ENCODE measurements at regions not wholly inside any gene's neighbourhood (a gene's known extent, or its start where the extent isn't known, plus 50 kb on each side); places are given as distances from the start of the nearest gene placed in this dataset.

DNA sequence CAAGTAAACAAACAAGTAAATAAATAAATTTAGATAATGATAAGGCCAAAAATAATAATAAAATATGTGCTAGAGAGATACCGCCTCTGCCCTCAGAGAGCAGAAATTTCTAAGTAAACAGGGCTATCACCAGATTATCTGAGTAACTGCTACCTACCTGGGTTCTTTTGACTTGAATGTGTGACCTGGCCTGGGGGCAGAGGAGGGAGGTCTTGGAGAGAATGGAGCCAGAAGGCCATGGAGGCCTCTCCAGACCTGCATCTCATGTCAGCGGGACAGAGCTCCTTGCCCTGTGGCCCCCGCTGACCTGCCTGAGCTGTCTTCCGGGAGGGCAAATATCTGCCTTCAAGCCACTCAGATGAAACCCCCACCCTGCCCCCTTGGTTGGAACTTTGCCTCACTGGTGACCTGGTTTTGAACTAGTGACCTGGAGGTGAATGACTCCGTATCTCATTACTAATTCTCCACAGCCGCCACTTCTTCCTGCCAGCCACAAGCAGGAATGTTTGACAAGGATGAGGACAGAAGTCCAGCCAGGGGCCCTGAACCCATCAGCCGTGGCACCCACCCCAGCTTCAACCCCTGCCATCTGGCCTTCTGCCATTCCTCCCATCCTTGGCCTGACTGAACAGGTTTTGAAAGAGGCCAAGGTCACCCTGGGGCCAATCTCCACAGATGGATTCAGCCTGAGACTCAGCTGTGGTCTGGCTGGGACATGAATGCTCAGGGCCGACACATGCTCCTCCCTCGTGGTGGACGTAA, 86.8 kb upstream of the PARP11 start:
- no peak for DNase-seq (ENCODE audit: low read depth)

GRCh38 chr12:3958534-3958933, 85.3 kb upstream of the PARP11 start:
- DNase-seq (ENCODE audit: low read depth) = no peak

DNA sequence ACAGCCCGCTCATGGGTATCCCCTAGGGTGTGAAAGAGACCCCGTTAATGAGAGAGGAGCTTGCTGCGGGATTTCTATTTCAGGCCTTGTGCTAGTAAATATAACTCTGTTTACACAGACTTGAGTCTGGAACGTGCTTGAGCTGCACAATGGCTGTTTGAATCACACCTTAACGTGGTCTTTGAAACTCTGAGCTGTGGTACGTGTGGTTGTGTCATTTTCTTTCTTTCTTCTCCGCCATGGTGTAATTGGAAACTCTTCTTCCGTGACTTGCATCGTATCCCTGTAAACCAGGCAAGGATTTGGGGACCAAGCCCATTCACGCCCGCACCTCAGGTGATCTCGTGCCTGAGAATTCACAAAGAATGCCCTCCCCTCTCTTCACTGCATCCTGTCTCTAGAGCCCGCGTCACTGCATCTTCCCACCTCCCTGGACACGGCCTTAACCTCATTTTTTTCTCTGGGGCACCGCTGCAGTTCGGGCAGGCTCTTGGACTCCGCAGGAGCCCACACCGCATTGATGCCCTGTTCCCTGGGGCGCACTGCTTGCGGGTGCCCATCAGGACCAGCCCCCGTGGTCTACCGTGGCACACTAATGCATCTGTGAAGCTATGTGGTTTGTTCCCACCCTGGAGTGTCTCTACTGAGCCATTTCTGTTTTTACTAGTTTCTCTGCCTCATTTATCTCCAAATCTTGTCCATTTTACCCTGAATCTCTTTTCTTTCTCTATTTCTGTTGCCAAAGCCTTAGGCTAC, 78.4 kb upstream of the PARP11 start:
- no peak for DNase-seq (ENCODE audit: low read depth)

DNA sequence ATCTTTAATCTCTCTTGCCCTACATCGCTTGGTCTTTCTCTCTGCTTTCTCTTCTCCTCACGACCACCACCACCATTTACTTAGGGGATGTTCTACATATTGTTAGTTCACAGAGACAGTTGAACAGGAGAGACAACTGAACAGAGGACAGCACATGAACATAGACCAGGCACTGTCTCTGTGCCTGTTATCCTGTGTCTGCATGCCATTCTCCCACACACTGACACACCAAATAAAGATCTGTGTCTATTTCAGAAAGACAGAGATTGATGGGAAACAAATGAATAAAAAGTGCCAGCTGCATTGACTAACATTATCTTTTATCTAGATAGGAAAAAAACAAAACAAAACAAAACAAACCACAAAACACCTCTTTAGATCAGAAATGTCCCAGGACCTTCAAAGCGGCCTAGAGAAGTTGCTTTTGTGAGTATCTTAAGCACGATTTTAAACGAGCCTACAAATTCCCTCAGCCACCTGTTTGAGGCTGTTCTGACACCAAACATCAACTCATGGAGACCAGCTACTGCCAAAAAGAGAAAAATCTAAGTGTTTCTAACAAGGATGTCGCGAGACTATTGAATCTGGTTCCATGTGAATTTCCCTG, 77.6 kb upstream of the PARP11 start:
- DNase-seq (ENCODE audit: low read depth) = no peak

GRCh38 chr12:3947781-3948180, 74.6 kb upstream of the PARP11 start:
- no peak for DNase-seq (ENCODE audit: low read depth)

DNA sequence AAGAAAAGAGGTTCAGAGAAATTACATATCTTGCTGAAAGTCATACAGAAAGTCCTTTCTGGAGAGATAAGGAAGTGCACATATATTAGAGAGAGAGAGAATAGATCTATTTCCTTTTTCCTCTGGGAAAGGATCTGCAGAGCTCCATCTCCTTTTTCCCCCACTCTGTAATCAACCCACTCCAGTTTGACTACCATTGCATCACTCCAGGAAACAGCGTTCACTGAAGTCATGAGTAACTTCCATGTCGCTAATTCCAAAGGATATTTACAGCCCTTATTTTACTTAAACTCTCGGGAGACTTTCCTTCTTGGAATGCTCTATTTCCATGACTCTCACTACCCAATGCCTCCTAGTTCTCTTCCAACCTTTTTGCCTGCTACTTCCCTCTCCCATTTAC, 72.5 kb upstream of the PARP11 start:
- DNase-seq (ENCODE audit: low read depth) = no peak

- no peak for DNase-seq (ENCODE audit: low read depth)
Measured at GRCh38 chr12:3944620-3945019, 71.4 kb upstream of the PARP11 start.

GRCh38 chr12:3938042-3938544, 64.9 kb upstream of the PARP11 start:
- no peak for DNase-seq (ENCODE audit: low read depth)

GRCh38 chr12:3935078-3935477, 61.9 kb upstream of the PARP11 start:
- DNase-seq (ENCODE audit: low read depth) = no peak

DNA sequence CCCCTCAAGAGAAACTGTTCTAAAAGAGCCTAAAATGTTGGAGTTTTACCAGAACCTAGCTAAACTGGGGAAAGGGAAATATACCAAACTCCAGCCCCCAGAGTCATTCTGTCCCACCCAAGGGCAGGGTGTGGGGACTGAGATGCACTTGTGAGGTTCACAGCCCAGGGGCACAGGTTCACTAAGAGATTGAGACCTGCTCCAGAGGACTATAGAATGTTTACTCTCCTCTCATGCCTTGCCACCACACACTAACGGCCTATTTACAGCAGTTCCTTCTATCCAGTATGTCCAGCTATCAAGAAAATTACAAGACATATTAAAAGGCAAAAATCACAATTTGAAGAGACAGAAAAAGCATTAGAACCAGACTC, 60.6 kb upstream of the PARP11 start:
- DNase-seq (ENCODE audit: low read depth) = no peak

DNA sequence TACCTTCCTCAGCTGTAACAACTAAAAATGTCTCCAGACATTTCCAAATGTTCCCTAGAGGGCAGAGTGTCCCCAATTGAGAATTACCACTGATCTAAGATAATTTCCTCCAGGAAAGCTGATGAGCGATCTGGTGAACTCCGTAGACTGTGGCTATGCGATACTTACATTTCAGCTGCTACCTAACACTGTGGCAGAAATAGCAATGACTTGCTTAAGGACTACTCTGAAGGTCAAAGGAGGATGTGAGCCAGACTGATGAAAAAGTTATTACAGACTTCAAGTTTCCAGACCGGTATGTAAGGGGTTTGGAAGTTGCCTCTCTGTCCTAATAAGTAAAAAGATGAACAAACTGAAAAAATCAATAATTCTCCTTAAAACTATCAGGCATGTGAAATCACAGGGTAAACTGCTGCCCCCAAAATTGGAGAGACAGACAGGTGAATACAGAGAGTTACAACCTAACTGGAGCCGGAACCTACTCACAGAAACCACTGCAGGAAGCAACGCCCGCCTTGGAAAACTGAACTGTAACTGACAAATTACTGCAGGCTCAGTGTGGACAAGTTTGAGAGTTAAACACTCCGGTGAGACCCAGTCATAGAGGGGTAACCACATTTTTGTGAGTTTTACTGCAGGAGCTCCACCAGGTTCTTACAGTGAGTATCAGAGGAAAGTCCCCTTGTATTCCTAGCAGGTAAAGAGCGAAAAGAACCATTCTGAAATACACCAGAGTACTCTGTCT, 60.0 kb upstream of the PARP11 start:
- no peak for DNase-seq (ENCODE audit: low read depth)

DNA sequence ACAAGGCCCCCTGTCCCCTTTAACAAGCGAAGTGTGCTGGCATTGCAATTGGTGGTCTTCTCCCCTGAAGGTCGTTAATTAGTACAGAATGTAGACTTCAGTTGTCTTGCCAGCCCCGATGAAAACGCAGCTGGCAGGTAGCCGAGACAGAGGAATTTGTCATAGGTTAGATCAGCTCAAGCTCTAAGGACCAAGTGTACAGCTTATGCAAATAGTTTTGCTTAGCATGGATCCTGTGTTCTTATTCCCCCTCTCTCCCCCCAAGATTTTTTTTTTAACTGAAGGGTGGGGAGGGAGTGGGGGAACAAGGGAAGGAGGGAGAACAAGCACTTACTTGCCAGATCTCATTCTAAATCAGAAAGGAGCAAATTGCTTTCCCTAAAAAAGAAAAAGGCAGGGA, 58.6 kb upstream of the PARP11 start:
- DNase-seq (ENCODE audit: low read depth) = no peak

- DNase-seq (ENCODE audit: low read depth) = no peak
Measured at GRCh38 chr12:3931206-3931605, 58.0 kb upstream of the PARP11 start.

DNA sequence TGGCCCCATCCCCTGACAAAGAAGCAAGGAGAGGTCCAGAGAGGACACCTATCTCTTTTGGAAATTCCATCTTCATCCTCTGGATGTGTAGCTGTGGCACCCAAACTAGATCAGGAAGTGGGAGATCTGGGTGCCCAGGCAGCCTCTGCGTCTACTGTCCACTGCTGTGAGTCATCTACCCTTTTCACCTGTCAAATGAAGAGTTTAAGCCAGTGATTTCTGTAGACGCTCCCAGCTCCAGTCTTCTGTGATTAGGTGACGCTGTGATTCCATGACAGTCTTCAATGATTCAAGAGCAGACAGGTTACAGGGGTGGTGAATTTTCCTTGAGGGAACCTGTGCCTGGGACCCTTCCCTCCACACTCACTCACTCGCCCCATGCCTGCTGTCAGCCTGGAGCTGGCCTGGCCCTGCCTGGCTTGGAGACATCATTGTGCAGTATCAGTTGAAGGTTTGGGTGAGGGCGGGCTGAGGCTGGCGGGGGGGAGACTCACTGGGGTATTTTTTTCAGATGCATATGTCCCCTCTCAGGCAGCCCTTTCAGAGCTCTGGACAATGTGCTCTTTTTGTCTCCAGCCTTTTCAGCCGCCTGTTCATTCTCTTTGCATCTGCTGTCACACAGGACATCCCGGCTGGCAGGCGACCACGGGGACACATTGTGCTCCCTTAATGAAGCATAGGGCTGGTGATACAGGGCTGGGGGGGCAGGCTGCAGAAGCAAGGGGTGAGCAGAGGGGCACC, 56.8 kb upstream of the PARP11 start:
- DNase-seq (ENCODE audit: low read depth) = no peak

- DNase-seq (ENCODE audit: low read depth) = no peak
Measured at GRCh38 chr12:3928538-3929184, 55.5 kb upstream of the PARP11 start.

DNA sequence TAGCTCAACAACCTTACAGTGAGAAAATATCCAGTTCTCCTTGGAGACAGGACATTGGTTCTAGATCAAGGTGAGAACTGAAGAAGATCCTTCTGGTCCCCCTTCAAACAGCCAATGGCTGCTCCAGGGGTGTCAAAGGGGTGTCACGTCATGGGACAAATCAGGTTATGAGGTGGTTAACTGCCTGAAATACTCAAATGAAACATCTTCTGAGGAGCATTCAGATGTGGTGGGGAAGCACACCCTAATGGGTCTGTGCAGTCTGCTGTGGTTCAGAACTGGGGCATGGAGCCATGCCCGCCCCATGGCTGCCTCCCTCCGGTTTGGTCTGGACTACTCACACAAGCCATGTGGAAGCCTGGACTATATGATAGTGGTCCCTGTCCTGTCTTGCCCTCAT, 52.4 kb upstream of the PARP11 start:
- no peak for DNase-seq (ENCODE audit: low read depth)

DNA sequence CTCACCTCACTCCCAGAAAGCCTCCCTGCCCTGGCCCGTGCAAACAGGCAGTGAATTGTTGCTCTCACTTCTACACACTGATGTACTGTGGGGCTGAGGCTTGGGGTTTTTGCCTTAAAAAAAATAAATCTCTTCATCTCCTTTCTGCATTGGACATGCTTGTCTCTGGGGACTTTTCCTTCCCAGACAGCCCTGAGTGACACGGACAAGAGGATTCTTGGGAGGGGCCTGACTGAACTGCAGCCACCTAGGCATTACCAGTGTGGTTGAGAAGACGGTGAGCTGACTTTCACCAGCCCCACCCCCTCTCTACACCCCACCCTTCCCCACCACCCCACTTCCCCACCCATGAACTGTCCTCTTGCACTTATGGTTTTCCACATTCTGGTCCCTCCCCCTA, 51.6 kb upstream of the PARP11 start:
- DNase-seq (ENCODE audit: low read depth) = no peak

DNA sequence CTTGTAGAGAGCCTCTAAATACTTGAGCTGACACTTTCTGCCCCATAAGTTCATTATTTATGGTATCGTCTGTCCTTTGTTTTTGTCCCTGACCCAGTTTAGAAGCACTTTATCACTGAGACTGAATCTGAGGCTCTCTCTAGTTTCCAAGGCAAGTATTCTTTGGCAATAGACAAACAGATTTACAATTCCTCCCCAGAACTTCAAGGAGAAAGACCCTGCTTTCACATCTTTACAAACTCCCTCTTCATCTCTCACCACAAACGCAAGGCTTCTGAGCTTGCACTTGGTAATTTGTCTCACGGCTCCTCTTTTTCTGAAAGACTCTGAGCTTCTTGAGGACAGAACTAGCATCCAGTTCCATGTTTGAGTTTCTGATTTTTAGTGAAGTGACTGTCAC, 49.8 kb upstream of the PARP11 start:
- no peak for DNase-seq (ENCODE audit: low read depth)
